ENCODE measurements at regions not wholly inside any gene's neighbourhood (a gene's known extent, or its start where the extent isn't known, plus 50 kb on each side); places are given as distances from the start of the nearest gene placed in this dataset.

DNA sequence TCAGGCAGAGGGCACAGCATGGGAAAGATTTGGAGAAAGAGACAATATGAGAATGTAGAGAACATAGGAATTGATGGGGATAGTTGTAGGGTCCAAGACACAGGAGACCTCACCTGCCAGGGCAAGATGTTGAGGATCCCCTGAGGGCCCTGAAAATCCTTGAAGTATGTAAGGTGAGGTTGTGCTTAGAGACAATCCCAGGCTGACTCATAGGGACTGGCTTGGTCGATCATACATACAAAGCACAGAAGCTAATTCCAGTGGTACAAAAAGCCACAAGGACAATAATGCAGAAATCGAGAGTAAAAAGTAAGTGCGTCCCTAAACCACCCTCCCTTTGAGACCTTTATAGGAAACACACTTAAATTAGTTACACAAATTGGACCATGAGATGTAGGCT, 468.2 kb downstream of the MIAT start:
- no peaks in the 10 kb centered on the region for H3K4me1 Mint-ChIP-seq
- no peak overlapping the region for H3K27ac Mint-ChIP-seq
- peaks cover 7 to 12% of the 10 kb centered on the region in 2 donors for H3K27me3 Mint-ChIP-seq
- peaks cover 4% of the 10 kb centered on the region for H3K27me3 ChIP-seq (ENCODE audit: insufficient read depth, low read length)
- no peaks in the 10 kb centered on the region for H3K4me1 ChIP-seq (ENCODE audit: insufficient read depth, low read length)
- H3K36me3 Mint-ChIP-seq, result no peaks in the 10 kb centered on the region
- H3K4me3 Mint-ChIP-seq, result no peak overlapping the region
- H3K9me3 ChIP-seq (ENCODE audit: control insufficient read depth in 1 of 2, low read length in 2 of 2), result no peaks in the 10 kb centered on the region
- DNase-seq, result no peak
- ChIA-PET CTCF (ENCODE audit: partially characterized antibody) (no interaction called here), POLR2A (ENCODE audit: partially characterized antibody) (no interaction called here)
- no peak overlapping the region for H3K27ac ChIP-seq (ENCODE audit: low read depth, low read length)
- H3K36me3 ChIP-seq (ENCODE audit: insufficient read depth, low read length), result no peaks in the 10 kb centered on the region
- no peak overlapping the region for H3K4me3 ChIP-seq (ENCODE audit: low read length in 2 of 2)
- H3K9me3 Mint-ChIP-seq, result peaks cover 0 to 7% (median 0%) of the 10 kb centered on the region in 8 donors
- intact Hi-C loops (cut with micrococcal nuclease), result no loop called here

DNA sequence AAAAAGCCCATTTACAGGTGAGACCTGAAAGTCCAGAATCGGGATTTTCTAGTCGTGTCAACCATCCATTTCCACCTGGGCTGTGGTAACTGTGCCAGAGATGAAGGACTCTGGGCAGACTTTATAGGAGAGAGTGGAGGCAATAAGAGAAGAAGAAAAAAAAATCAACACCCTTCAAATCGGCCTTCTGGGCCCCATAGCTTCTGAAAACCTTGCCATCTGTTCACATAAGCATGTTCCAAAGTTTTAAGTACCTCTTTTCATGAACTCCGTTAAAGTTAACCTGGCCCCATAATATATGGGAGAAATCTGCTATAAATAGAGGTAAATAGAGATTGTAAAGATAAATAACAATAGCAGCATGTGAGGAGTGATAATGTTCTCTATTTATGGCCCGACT, 470.5 kb downstream of the MIAT start:
- intact Hi-C loops (cut with micrococcal nuclease), result no loop called here
- Mint-ChIP-seq H3K9me3 (peaks cover 0 to 3% (median 0%) of the 10 kb centered on the region in 8 donors), H3K4me1 (no peaks in the 10 kb centered on the region), H3K4me3 (no peak overlapping the region), H3K27ac (no peak overlapping the region), H3K27me3 (peaks cover 5 to 19% of the 10 kb centered on the region in 2 donors), H3K36me3 (no peaks in the 10 kb centered on the region)
- peaks cover 4% of the 10 kb centered on the region for H3K27me3 ChIP-seq (ENCODE audit: insufficient read depth, low read length)
- no peaks in the 10 kb centered on the region for H3K9me3 ChIP-seq (ENCODE audit: control insufficient read depth in 1 of 2, low read length in 2 of 2)
- no peaks in the 10 kb centered on the region for H3K36me3 ChIP-seq (ENCODE audit: insufficient read depth, low read length)
- no peaks in the 10 kb centered on the region for H3K4me1 ChIP-seq (ENCODE audit: insufficient read depth, low read length)
- DNase-seq, result no peak
- POLR2A ChIA-PET (ENCODE audit: partially characterized antibody), result no interaction called here
- no peak overlapping the region for H3K4me3 ChIP-seq (ENCODE audit: low read length in 2 of 2)
- CTCF ChIA-PET (ENCODE audit: partially characterized antibody), result no interaction called here
- H3K27ac ChIP-seq (ENCODE audit: low read depth, low read length), result no peak overlapping the region

DNA sequence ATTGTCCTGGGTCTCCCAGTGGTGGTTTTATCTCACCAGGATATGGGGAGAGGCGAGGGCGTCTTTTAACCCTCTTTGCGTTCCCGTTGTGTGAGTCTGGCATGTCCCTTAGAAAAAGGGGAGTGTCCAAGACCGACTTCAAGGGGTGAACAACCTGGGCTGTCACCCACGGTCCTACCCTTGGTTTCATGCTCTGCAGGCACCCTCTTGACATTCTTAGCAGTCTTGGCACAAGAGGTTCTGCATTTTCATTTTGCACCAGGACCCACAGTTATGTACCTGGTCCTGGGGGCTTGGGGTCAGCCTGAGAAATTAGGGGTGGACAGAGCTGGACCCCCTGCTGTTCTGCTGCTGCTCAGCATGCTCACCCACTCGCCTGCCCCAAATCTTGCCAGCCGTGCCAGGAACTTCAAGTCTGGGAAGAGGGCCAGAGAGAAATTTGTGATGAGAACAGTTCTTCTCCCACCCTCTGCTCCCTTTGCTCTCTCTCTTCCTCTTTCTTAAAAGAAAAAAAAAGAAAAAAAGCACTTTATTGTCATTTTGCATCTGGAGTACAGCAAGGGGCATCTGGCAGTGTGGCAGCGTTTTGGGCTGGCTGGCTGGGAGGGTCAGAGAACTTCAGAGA, 471.2 kb downstream of the MIAT start:
- POLR2A ChIA-PET (ENCODE audit: partially characterized antibody), result no interaction called here

DNA sequence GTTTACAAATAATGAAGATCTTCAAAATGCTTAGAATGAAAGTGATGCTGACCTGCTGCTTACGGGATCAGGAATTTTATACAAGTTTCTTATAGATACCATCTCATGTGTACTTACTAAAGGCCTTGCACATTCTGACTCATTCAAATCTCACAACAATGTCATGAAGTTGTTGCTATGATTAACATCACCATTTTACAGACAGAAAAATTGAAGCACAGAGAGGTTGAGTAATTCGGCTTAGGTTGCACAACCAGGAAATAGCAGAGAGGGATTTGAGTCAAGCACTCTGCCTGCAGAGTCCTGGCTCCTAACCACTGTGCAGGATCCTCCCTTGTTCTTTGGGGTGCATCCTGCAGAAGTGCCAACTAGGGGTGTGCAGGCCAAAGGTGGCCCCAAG, 471.9 kb downstream of the MIAT start:
- H3K4me3 ChIP-seq (ENCODE audit: low read length in 2 of 2), result no peak overlapping the region
- Mint-ChIP-seq H3K4me1 (no peaks in the 10 kb centered on the region), H3K36me3 (no peaks in the 10 kb centered on the region), H3K27me3 (peaks cover 8 to 18% of the 10 kb centered on the region in 2 donors), H3K9me3 (peaks cover 0 to 3% (median 0%) of the 10 kb centered on the region in 8 donors), H3K27ac (no peak overlapping the region), H3K4me3 (no peak overlapping the region)
- no peaks in the 10 kb centered on the region for H3K4me1 ChIP-seq (ENCODE audit: insufficient read depth, low read length)
- no peak for DNase-seq
- H3K27me3 ChIP-seq (ENCODE audit: insufficient read depth, low read length), result peaks cover 4% of the 10 kb centered on the region
- ChIA-PET POLR2A (ENCODE audit: partially characterized antibody) (no interaction called here), CTCF (ENCODE audit: partially characterized antibody) (no interaction called here)
- H3K27ac ChIP-seq (ENCODE audit: low read depth, low read length), result no peak overlapping the region
- intact Hi-C loops (cut with micrococcal nuclease), result no loop called here
- H3K36me3 ChIP-seq (ENCODE audit: insufficient read depth, low read length), result no peaks in the 10 kb centered on the region
- no peaks in the 10 kb centered on the region for H3K9me3 ChIP-seq (ENCODE audit: control insufficient read depth in 1 of 2, low read length in 2 of 2)

More for the DNA sequence above, 471.2 kb downstream of the MIAT start:
- Histone ChIP-seq H3K27me3 (ENCODE audit: insufficient read depth, low read length) (peaks cover 4% of the 10 kb centered on the region), H3K4me3 (ENCODE audit: low read length in 2 of 2) (no peak overlapping the region), H3K4me1 (ENCODE audit: insufficient read depth, low read length) (no peaks in the 10 kb centered on the region), H3K9me3 (ENCODE audit: control insufficient read depth in 1 of 2, low read length in 2 of 2) (no peaks in the 10 kb centered on the region), H3K27ac (ENCODE audit: low read depth, low read length) (no peak overlapping the region), H3K36me3 (ENCODE audit: insufficient read depth, low read length) (no peaks in the 10 kb centered on the region)
- Mint-ChIP-seq H3K4me3 (no peak overlapping the region), H3K9me3 (peaks cover 0 to 3% (median 0%) of the 10 kb centered on the region in 8 donors), H3K36me3 (no peaks in the 10 kb centered on the region), H3K27me3 (peaks cover 6 to 19% of the 10 kb centered on the region in 2 donors), H3K4me1 (no peaks in the 10 kb centered on the region), H3K27ac (no peak overlapping the region)
- no peak for DNase-seq
- intact Hi-C loops (cut with micrococcal nuclease), result no loop called here
- CTCF ChIA-PET (ENCODE audit: partially characterized antibody), result no interaction called here

DNA sequence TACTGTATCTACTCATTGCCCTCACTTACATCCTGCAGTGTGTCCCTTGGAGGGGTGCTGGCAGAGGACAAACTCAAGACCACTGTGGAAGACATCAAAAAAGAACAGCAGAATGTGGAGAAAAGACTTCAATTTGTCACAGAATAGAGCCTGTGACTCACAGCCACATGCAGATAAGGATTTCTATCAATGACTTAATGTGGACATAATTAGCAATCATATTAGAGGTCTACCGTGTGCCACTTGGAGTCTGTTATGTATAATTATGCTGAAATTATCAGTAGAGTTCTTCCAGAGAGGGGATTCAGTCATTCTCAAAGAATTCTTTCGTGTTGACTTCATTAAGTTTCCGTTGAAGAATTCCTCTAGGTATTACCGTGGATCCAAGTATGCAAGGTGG, 473.5 kb downstream of the MIAT start:
- no peaks in the 10 kb centered on the region for H3K4me1 ChIP-seq (ENCODE audit: insufficient read depth, low read length)
- intact Hi-C loops (cut with micrococcal nuclease), result no loop called here
- CTCF ChIA-PET (ENCODE audit: partially characterized antibody), result no interaction called here
- no peak overlapping the region for H3K27ac ChIP-seq (ENCODE audit: low read depth, low read length)
- Mint-ChIP-seq H3K9me3 (peaks cover 0 to 1% (median 0%) of the 10 kb centered on the region in 8 donors), H3K27me3 (peaks cover 8 to 16% of the 10 kb centered on the region in 2 donors), H3K4me1 (no peaks in the 10 kb centered on the region), H3K36me3 (no peaks in the 10 kb centered on the region), H3K27ac (no peak overlapping the region), H3K4me3 (no peak overlapping the region)
- POLR2A ChIA-PET (ENCODE audit: partially characterized antibody), result no interaction called here
- H3K27me3 ChIP-seq (ENCODE audit: insufficient read depth, low read length), result peaks cover 4% of the 10 kb centered on the region
- no peak overlapping the region for H3K4me3 ChIP-seq (ENCODE audit: low read length in 2 of 2)
- H3K9me3 ChIP-seq (ENCODE audit: control insufficient read depth in 1 of 2, low read length in 2 of 2), result no peaks in the 10 kb centered on the region
- no peak for DNase-seq
- no peaks in the 10 kb centered on the region for H3K36me3 ChIP-seq (ENCODE audit: insufficient read depth, low read length)

DNA sequence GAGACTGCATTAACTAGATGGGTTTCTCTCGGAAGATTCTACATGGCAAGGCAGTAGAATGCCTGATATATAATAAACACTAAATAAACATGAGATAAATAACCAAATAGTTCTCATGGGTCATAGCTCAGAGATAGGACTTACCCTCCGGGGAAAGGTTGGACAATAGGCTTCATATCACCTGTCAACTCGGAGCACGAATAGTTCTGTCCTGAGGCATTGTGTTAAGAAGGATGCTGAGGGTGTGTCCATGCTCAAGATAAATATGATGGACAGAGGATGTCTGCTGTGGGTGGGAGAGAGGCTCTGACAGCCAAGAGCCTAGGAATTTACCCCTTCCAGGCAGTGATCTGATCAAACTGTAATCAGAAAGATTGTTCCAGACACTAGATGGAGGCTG, 474.0 kb downstream of the MIAT start:
- Histone ChIP-seq H3K27ac (ENCODE audit: low read depth, low read length) (no peak overlapping the region), H3K4me1 (ENCODE audit: insufficient read depth, low read length) (no peaks in the 10 kb centered on the region), H3K4me3 (ENCODE audit: low read length in 2 of 2) (no peak overlapping the region), H3K9me3 (ENCODE audit: control insufficient read depth in 1 of 2, low read length in 2 of 2) (no peaks in the 10 kb centered on the region), H3K36me3 (ENCODE audit: insufficient read depth, low read length) (no peaks in the 10 kb centered on the region), H3K27me3 (ENCODE audit: insufficient read depth, low read length) (peaks cover 4% of the 10 kb centered on the region)
- no peaks in the 10 kb centered on the region for H3K4me1 Mint-ChIP-seq
- peaks cover 0 to 1% (median 0%) of the 10 kb centered on the region in 8 donors for H3K9me3 Mint-ChIP-seq
- no peak for DNase-seq
- intact Hi-C loops (cut with micrococcal nuclease), result no loop called here
- CTCF ChIA-PET (ENCODE audit: partially characterized antibody), result no interaction called here
- POLR2A ChIA-PET (ENCODE audit: partially characterized antibody), result no interaction called here
- peaks cover 8 to 16% of the 10 kb centered on the region in 2 donors for H3K27me3 Mint-ChIP-seq
- no peaks in the 10 kb centered on the region for H3K36me3 Mint-ChIP-seq
- H3K4me3 Mint-ChIP-seq, result no peak overlapping the region
- no peak overlapping the region for H3K27ac Mint-ChIP-seq

DNA sequence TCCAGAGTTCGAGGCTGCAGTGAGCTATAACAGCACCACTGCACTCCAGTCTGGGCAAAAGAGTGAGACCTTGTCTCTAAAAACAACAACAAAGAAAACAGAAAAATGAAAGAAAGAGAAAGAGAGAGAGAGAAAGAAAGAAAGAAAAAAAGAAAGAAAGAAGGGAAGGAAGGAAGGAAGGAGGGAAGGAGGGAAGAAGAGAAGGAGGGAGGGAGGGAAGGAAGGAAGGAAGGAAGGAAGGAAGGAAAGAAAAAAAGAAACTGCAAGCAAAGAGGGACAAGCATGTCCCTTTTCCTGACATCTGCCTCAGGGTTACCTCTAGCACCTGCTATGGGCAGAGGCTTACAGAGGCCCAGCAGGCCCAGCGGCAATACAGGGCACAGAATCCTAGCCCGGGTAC, 475.0 kb downstream of the MIAT start:
- Mint-ChIP-seq H3K4me3 (no peak overlapping the region), H3K27me3 (peaks cover 8 to 13% of the 10 kb centered on the region in 2 donors), H3K4me1 (no peaks in the 10 kb centered on the region), H3K36me3 (no peaks in the 10 kb centered on the region), H3K27ac (no peak overlapping the region), H3K9me3 (peaks cover 0 to 9% (median under 1%) of the 10 kb centered on the region in 8 donors)
- CTCF ChIA-PET (ENCODE audit: partially characterized antibody), result no interaction called here
- POLR2A ChIA-PET (ENCODE audit: partially characterized antibody), result no interaction called here
- Histone ChIP-seq H3K4me1 (ENCODE audit: insufficient read depth, low read length) (no peaks in the 10 kb centered on the region), H3K36me3 (ENCODE audit: insufficient read depth, low read length) (no peaks in the 10 kb centered on the region), H3K9me3 (ENCODE audit: control insufficient read depth in 1 of 2, low read length in 2 of 2) (no peaks in the 10 kb centered on the region), H3K27me3 (ENCODE audit: insufficient read depth, low read length) (peaks cover under 1% of the 10 kb centered on the region), H3K4me3 (ENCODE audit: low read length in 2 of 2) (no peak overlapping the region), H3K27ac (ENCODE audit: low read depth, low read length) (no peak overlapping the region)
- intact Hi-C loops (cut with micrococcal nuclease), result no loop called here
- no peak for DNase-seq

DNA sequence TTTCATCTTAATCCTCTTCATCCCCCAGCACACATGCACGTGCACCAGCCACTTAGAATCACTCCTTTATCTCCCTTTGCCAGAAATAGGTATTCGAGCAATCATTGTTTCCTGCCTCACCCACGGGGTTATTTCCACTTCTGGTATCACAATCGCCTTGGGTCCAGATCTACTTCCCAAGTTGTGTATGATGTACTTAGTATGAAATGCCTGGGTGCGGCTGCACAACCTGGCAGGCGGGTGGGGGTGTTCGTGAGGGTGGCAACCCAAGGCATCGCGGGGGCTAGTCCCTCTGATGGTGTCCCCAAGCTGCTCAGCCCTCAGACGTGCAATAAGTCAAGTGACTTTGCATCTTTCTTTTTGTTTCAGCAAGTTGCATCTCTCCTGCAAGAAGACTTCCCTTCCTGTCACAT, 475.6 kb downstream of the MIAT start:
- ChIA-PET CTCF (ENCODE audit: partially characterized antibody) (no interaction called here), POLR2A (ENCODE audit: partially characterized antibody) (no interaction called here)
- Mint-ChIP-seq H3K4me1 (no peaks in the 10 kb centered on the region), H3K27ac (no peak overlapping the region), H3K27me3 (peaks cover 8 to 13% of the 10 kb centered on the region in 2 donors), H3K36me3 (no peaks in the 10 kb centered on the region), H3K4me3 (no peak overlapping the region), H3K9me3 (peaks cover 0 to 9% (median under 1%) of the 10 kb centered on the region in 8 donors)
- H3K36me3 ChIP-seq (ENCODE audit: insufficient read depth, low read length), result no peaks in the 10 kb centered on the region
- H3K27ac ChIP-seq (ENCODE audit: low read depth, low read length), result no peak overlapping the region
- intact Hi-C loops (cut with micrococcal nuclease), result no loop called here
- no peaks in the 10 kb centered on the region for H3K27me3 ChIP-seq (ENCODE audit: insufficient read depth, low read length)
- no peaks in the 10 kb centered on the region for H3K9me3 ChIP-seq (ENCODE audit: control insufficient read depth in 1 of 2, low read length in 2 of 2)
- no peak for DNase-seq
- no peak overlapping the region for H3K4me3 ChIP-seq (ENCODE audit: low read length in 2 of 2)
- H3K4me1 ChIP-seq (ENCODE audit: insufficient read depth, low read length), result no peaks in the 10 kb centered on the region

Data from CD4-positive, alpha-beta memory T cell (primary cell).